ENCODE measurements at regions not wholly inside any gene's neighbourhood (a gene's known extent, or its start where the extent isn't known, plus 50 kb on each side); places are given as distances from the start of the nearest gene placed in this dataset.

DNA sequence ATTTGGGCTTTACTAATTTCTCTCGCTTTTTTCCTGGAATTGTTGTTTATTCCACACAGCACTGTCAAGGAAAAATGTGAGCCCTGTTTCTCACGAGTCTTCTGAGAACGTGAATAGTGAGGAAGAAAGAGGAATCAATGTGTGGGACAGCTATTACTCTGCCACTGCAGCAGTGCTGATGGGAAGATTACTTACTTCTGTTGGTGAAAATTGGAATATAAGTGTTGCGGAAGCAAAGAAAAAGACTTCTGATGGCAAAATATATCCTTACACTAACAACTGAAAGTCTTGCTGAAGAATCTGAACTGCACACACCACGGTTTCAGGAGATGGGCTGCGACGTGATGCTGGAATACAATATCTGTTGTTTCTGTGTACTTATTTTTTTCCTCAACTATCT is 884.2 kb downstream of the AACS start:
- Histone ChIP-seq H3K27me3 (ENCODE audit: insufficient read depth, low read depth, severe bottlenecking) (peaks cover 14% of the 10 kb centered on the region), H3K27ac (no peak overlapping the region), H3K36me3 (no peaks in the 10 kb centered on the region), H3K4me3 (ENCODE audit: low read depth, low read length) (no peak overlapping the region), H3K9me3 (ENCODE audit: severe bottlenecking) (peaks cover 4% of the 10 kb centered on the region)
- TF ChIP-seq, protein P1, sequence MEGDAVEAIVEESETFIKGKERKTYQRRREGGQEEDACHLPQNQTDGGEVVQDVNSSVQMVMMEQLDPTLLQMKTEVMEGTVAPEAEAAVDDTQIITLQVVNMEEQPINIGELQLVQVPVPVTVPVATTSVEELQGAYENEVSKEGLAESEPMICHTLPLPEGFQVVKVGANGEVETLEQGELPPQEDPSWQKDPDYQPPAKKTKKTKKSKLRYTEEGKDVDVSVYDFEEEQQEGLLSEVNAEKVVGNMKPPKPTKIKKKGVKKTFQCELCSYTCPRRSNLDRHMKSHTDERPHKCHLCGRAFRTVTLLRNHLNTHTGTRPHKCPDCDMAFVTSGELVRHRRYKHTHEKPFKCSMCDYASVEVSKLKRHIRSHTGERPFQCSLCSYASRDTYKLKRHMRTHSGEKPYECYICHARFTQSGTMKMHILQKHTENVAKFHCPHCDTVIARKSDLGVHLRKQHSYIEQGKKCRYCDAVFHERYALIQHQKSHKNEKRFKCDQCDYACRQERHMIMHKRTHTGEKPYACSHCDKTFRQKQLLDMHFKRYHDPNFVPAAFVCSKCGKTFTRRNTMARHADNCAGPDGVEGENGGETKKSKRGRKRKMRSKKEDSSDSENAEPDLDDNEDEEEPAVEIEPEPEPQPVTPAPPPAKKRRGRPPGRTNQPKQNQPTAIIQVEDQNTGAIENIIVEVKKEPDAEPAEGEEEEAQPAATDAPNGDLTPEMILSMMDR (IDR thresholded peaks at IDR 0.05; ENCODE audit: low read depth, low read length) = no peak
- no peak for DNase-seq

DNA sequence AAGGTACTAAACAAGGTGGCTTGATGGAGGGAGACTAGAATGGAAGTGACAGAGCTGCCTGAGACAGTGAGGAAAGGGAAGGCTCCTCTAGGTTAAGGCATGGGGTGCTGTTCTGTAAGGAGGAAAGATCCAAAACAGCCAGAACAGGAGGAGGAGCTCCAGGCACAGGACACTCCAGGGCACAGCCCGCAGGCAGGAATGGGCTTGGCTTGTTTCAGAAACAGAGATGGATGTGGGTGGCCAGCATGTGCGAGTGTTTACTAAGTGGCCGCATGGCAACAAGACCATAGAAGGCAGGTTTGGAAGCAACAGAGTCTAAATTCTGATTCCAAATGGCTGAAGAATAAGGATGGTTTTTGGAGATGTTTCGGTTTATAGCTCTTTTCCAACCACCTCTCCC is 889.1 kb downstream of the AACS start:
- Histone ChIP-seq H3K27ac (no peak overlapping the region), H3K4me3 (ENCODE audit: low read depth, low read length) (no peak overlapping the region), H3K36me3 (no peaks in the 10 kb centered on the region), H3K27me3 (ENCODE audit: insufficient read depth, low read depth, severe bottlenecking) (peaks cover 22% of the 10 kb centered on the region), H3K9me3 (ENCODE audit: severe bottlenecking) (peaks cover 4% of the 10 kb centered on the region)
- no peak for DNase-seq
- TF ChIP-seq, protein P1 (IDR thresholded peaks at IDR 0.05; ENCODE audit: low read depth, low read length) = no peak

DNA sequence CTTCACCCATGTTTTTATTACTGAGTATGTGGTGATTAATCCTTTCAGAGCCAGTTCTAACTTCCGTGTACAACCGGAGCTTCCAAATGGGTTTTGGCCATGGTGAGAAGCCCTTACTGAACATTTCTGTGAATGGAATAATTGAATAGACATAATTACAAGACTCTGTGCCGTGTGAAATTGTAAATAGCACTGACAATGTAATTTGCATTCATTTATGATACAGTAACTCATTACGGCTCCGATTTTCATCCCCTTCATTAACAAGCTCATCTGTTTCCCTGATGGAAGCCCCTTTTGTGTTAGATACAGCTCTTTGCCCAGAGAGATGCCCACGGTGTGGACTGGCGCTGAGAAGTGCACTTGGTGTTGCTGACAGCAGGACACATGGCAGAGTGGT is 891.0 kb downstream of the AACS start:
- no peak for DNase-seq
- Histone ChIP-seq H3K27ac (no peak overlapping the region), H3K36me3 (no peaks in the 10 kb centered on the region), H3K9me3 (ENCODE audit: severe bottlenecking) (peaks cover 4% of the 10 kb centered on the region), H3K4me3 (ENCODE audit: low read depth, low read length) (no peak overlapping the region), H3K27me3 (ENCODE audit: insufficient read depth, low read depth, severe bottlenecking) (peaks cover 19% of the 10 kb centered on the region)
- TF ChIP-seq, protein P1 (IDR thresholded peaks at IDR 0.05; ENCODE audit: low read depth, low read length) = no peak

DNA sequence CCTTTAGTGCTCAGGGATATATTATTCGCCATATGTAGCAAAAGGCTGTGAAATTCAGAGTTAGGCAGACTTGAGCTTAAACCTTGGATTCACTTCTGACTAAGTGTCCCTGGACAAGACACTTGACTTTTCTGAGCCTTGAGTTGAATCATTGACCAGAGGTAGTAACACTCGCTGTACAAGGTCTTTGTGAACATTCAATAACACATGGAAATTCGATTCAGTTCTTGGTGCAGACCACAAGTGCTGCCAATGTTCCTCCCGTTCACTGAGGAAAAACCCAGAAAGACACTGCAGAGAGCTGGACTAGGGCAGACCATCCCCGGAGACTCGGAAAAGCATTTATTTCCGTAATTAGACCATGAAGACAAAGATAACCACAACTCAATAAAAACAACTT is 901.4 kb downstream of the AACS start:
- H3K9me3 ChIP-seq (ENCODE audit: severe bottlenecking) = no peaks in the 10 kb centered on the region
- H3K27me3 ChIP-seq (ENCODE audit: insufficient read depth, low read depth, severe bottlenecking) = peaks cover 9% of the 10 kb centered on the region
- TF ChIP-seq, protein P1 (IDR thresholded peaks at IDR 0.05; ENCODE audit: low read depth, low read length) = no peak
- no peak overlapping the region for H3K27ac ChIP-seq
- DNase-seq = no peak
- H3K4me3 ChIP-seq (ENCODE audit: low read depth, low read length) = no peak overlapping the region
- no peaks in the 10 kb centered on the region for H3K36me3 ChIP-seq

DNA sequence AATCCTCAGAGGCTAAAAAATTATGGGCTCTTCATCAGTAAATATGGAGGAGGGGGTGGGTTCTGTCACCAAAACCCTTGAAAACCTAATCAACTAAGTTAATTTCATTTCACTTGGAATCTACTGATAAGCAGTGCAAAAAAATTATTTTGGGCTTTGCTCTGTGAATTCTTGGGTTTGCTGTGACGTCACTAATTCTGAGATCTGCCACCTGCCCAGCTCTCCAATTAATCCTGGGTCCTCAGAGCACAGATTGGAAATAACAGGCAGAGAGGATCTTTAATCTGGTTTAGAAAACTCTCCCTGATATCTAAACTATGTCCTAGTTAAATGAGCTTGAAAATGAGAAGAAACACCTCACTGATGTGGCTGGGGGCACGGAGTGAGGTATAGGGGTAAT is 903.2 kb downstream of the AACS start:
- Histone ChIP-seq H3K27me3 (ENCODE audit: insufficient read depth, low read depth, severe bottlenecking) (peaks cover 8% of the 10 kb centered on the region), H3K9me3 (ENCODE audit: severe bottlenecking) (no peaks in the 10 kb centered on the region), H3K27ac (no peak overlapping the region), H3K36me3 (no peaks in the 10 kb centered on the region), H3K4me3 (ENCODE audit: low read depth, low read length) (no peak overlapping the region)
- DNase-seq = no peak
- TF ChIP-seq, protein P1 (IDR thresholded peaks at IDR 0.05; ENCODE audit: low read depth, low read length) = no peak

DNA sequence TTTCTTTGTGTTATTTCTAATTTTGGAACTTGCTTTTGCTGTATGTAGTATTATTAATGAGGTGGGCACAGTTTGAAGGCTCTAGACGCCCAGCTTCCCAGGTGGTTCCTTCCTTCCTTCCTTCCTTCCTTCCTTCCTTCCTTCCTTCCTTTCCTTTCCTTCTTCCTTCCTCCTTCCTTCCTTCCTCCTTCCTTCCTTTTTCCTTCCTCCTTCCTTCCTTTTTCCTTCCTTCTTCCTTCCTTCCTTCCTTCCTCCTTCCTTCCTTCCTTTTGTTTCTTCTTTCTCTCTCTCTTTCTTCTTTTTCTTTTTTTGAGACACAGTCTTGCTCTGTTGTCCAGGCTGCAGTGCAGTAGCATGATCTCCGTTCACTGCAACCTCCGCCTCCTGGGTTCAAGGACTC is 906.7 kb downstream of the AACS start:
- no peak overlapping the region for H3K27ac ChIP-seq
- no peak overlapping the region for H3K4me3 ChIP-seq (ENCODE audit: low read depth, low read length)
- no peaks in the 10 kb centered on the region for H3K36me3 ChIP-seq
- TF ChIP-seq, protein P1 (IDR thresholded peaks at IDR 0.05; ENCODE audit: low read depth, low read length) = no peak
- peaks cover 4% of the 10 kb centered on the region for H3K27me3 ChIP-seq (ENCODE audit: insufficient read depth, low read depth, severe bottlenecking)
- H3K9me3 ChIP-seq (ENCODE audit: severe bottlenecking) = no peaks in the 10 kb centered on the region
- DNase-seq = no peak
